Muscle layer of duodenum (tissue), 2 donors: ENCODE measurements at regions not wholly inside any gene's neighbourhood (a gene's known extent, or its start where the extent isn't known, plus 50 kb on each side); places are given as distances from the start of the nearest gene placed in this dataset.

Experiments used
- H3K27ac ChIP-seq: one replicate; pipeline ENCODE4 v1.7.0; 2013; ENCODE audit warnings: mild to moderate bottlenecking, low read length
- H3K27me3 ChIP-seq: one replicate; pipeline ENCODE4 v1.7.0; 2013; ENCODE audit warnings: low read depth, mild to moderate bottlenecking, control low read depth, low read length
- H3K36me3 ChIP-seq, 2 donors: one replicate each; pipeline ENCODE4 v1.7.0; 2013; ENCODE audit warnings: low read length in 2 of 2, control low read depth in 1 of 2, mild to moderate bottlenecking in 1 of 2; ENCODE audit not compliant: insufficient read depth in 2 of 2, control insufficient read depth in 1 of 2
- H3K4me1 ChIP-seq, 2 donors: one replicate each; pipeline ENCODE4 v1.7.0; 2013; ENCODE audit warnings: low read length in 2 of 2, mild to moderate bottlenecking in 2 of 2, control low read depth in 1 of 2, moderate library complexity in 1 of 2; ENCODE audit not compliant: insufficient read depth in 2 of 2, control insufficient read depth in 1 of 2
- H3K4me3 ChIP-seq, 2 donors: one replicate each; pipeline ENCODE4 v1.7.0; 2013; ENCODE audit warnings: low read length in 2 of 2, low read depth in 1 of 2, mild to moderate bottlenecking in 1 of 2
- H3K9me3 ChIP-seq, 2 donors: one replicate each; pipeline ENCODE4 v1.7.0; 2013; ENCODE audit warnings: low read length in 2 of 2, control low read depth in 1 of 2, mild to moderate bottlenecking in 1 of 2; ENCODE audit not compliant: control insufficient read depth in 1 of 2
- donor health status: healthy.

DNA sequence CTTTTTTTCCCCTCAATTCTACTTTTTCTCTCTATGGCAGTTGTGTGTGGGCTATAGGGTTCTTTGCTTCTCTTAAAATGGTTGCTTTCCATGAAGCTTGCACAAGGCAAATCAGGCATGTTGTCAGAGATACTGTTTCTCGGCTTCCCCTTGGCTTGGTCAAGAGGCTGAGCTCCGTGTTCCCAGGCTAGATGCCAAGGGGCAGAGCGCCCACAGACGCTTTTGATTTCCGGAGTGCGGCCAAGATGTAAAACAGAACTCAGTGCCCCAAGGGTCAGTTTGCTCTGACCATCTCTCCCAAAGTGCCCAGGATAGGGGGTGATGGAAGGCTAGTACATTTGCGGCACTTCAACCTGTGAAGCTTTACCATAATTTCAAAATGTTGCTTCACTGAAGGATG, 64.2 kb upstream of the DIPK2B start:
- Histone ChIP-seq H3K4me1 (no peaks in the 10 kb centered on the region), H3K36me3 (no peaks in the 10 kb centered on the region), H3K4me3 (no peak overlapping the region), H3K27ac (no peak overlapping the region), H3K27me3 (no peaks in the 10 kb centered on the region), H3K9me3 (no peaks in the 10 kb centered on the region)

DNA sequence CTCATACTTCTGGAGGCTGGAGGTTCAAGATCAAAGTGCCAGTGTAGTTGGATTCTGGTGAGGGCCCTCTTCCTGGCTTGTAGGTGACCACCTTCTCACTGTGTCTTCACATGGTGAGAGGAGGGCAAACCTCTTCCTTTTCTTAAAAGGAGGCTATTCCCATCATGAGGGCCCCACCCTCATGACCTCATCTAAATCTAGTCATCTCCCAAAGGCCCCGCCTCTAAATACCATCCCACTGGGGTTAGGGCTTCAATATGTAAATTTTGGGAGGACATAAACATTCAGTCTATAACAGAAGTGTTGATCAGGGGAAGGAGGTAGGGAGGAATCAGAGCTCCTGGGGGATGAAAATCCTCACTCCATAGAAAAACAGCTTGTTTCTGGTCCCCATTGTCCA, 60.8 kb upstream of the DIPK2B start:
- H3K4me1 ChIP-seq: no peaks in the 10 kb centered on the region
- H3K36me3 ChIP-seq: no peaks in the 10 kb centered on the region
- H3K4me3 ChIP-seq: no peak overlapping the region
- no peaks in the 10 kb centered on the region for H3K9me3 ChIP-seq
- H3K27ac ChIP-seq: no peak overlapping the region
- no peaks in the 10 kb centered on the region for H3K27me3 ChIP-seq

DNA sequence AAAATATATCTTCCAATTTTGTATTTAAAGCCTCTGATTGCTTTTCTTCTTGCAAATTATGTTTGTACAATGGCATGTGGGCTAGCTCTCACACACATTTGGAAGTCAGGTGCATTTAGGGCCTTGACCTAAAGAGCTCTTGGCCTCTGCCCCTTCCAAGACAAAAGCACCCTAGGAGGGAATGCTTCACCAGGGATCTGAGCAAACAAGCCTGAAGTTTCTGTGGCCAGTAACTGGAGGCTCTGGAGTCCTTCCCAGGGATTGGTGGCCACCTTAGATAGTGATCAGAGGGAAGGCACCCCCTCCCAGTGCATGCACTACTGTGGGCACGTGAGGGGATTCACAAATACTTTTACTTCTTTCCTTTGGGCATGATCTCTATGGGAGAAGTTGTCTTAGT, 60.3 kb upstream of the DIPK2B start:
- no peaks in the 10 kb centered on the region for H3K9me3 ChIP-seq
- no peak overlapping the region for H3K4me3 ChIP-seq
- H3K27me3 ChIP-seq: no peaks in the 10 kb centered on the region
- H3K4me1 ChIP-seq: no peaks in the 10 kb centered on the region
- no peak overlapping the region for H3K27ac ChIP-seq
- H3K36me3 ChIP-seq: no peaks in the 10 kb centered on the region

DNA sequence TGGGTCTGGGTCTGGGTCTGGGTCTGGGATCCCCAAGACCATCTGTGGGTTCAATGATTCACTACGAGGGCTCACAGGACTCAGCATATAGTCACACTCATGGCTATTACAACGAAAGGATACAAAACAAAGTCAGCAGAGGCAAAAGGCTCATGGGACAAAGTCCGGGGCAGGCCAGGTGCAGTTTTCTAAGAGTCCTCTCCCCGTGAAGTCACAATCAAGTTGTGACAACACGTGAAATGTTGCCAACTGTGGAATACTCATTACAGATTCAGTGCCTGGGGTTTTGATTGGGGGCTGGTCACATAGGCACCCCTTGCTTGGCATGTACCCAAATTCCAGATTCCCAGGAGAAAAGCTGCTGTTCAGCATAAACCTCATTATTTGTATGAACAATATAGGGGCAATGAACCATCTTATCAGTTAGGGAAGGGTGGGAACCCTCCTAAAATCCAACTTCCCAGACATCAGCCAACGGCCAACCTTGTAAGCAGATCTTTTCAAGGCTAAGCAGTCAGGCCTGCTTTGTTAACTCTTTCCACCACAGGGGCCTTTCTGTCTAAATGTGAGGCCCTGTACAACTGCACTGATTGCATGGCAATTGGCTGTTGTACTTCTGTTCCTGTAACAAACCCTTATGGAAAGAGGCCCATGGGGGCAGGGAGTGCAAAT, 58.2 kb upstream of the DIPK2B start:
- Histone ChIP-seq H3K27ac (no peak overlapping the region), H3K36me3 (no peaks in the 10 kb centered on the region), H3K4me1 (no peaks in the 10 kb centered on the region), H3K27me3 (no peaks in the 10 kb centered on the region), H3K9me3 (no peaks in the 10 kb centered on the region), H3K4me3 (no peak overlapping the region)
